HG03520 (cell line): ENCODE measurements at regions not wholly inside any gene's neighbourhood (a gene's known extent, or its start where the extent isn't known, plus 50 kb on each side); places are given as distances from the start of the nearest gene placed in this dataset.

Experiments
- ATAC-seq: cut with Tn5 transposase; IDR thresholded peaks from one replicate; pipeline ENCODE4 v1.9.1; 2021; ENCODE audit warnings: mild to moderate bottlenecking, moderate library complexity; ENCODE audit not compliant: unreplicated experiment

- ATAC-seq: no peak
These were observed 53.4 kb downstream of the MC4R start for GRCh38 chr18:60319129-60319528.

- ATAC-seq: no peak
These were observed 60.8 kb downstream of the MC4R start for GRCh38 chr18:60311676-60312360.

- no peak for ATAC-seq
These were observed 76.9 kb downstream of the MC4R start for GRCh38 chr18:60295674-60296073.

GRCh38 chr18:60292186-60292585 lies 80.4 kb downstream of the MC4R start:
- no peak for ATAC-seq

- no peak for ATAC-seq
These were observed 93.2 kb downstream of the MC4R start for GRCh38 chr18:60279391-60279790.

GRCh38 chr18:60277855-60278480 lies 94.6 kb downstream of the MC4R start:
- no peak for ATAC-seq

GRCh38 chr18:60267391-60268058 lies 105.0 kb downstream of the MC4R start:
- ATAC-seq: no peak

- ATAC-seq: no peak
These were observed 106.0 kb downstream of the MC4R start for GRCh38 chr18:60266558-60266957.

- ATAC-seq: no peak
These were observed 113.4 kb downstream of the MC4R start for GRCh38 chr18:60259052-60259681.

GRCh38 chr18:60249388-60249787 lies 123.2 kb downstream of the MC4R start:
- no peak for ATAC-seq

GRCh38 chr18:60248336-60249330 lies 123.9 kb downstream of the MC4R start:
- no peak for ATAC-seq

GRCh38 chr18:60247103-60247502 lies 125.5 kb downstream of the MC4R start:
- peak; percentile 65 for ATAC-seq

- ATAC-seq: peak; percentile 83
These were observed 126.0 kb downstream of the MC4R start for GRCh38 chr18:60246606-60247005.

GRCh38 chr18:60245096-60245495 lies 127.5 kb downstream of the MC4R start:
- no peak for ATAC-seq

GRCh38 chr18:60239024-60239710 lies 133.4 kb downstream of the MC4R start:
- peak; percentile 96 for ATAC-seq

GRCh38 chr18:60235164-60235563 lies 137.4 kb downstream of the MC4R start:
- ATAC-seq: no peak

GRCh38 chr18:60232541-60232940 lies 140.0 kb downstream of the MC4R start:
- peak; percentile 75 for ATAC-seq

GRCh38 chr18:60228609-60229595 lies 143.7 kb downstream of the MC4R start:
- ATAC-seq: no peak

- peak; percentile 68 for ATAC-seq
These were observed 157.1 kb downstream of the MC4R start for GRCh38 chr18:60215432-60215831.
